ENCODE measurements at regions not wholly inside any gene's neighbourhood (a gene's known extent, or its start where the extent isn't known, plus 50 kb on each side); places are given as distances from the start of the nearest gene placed in this dataset.

GRCh38 chr2:221943076-221943810 is 355.6 kb downstream of the PAX3 start:
- TF ChIP-seq, protein P1, sequence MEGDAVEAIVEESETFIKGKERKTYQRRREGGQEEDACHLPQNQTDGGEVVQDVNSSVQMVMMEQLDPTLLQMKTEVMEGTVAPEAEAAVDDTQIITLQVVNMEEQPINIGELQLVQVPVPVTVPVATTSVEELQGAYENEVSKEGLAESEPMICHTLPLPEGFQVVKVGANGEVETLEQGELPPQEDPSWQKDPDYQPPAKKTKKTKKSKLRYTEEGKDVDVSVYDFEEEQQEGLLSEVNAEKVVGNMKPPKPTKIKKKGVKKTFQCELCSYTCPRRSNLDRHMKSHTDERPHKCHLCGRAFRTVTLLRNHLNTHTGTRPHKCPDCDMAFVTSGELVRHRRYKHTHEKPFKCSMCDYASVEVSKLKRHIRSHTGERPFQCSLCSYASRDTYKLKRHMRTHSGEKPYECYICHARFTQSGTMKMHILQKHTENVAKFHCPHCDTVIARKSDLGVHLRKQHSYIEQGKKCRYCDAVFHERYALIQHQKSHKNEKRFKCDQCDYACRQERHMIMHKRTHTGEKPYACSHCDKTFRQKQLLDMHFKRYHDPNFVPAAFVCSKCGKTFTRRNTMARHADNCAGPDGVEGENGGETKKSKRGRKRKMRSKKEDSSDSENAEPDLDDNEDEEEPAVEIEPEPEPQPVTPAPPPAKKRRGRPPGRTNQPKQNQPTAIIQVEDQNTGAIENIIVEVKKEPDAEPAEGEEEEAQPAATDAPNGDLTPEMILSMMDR (IDR thresholded peaks at IDR 0.05), result no peak

GRCh38 chr2:221931251-221931991 is 359.3 kb upstream of the EPHA4 start:
- H3K27me3 ChIP-seq, result no peaks in the 10 kb centered on the region
- no peaks in the 10 kb centered on the region for H3K9me3 ChIP-seq
- TF ChIP-seq, protein P1 (IDR thresholded peaks at IDR 0.05), result no peak
- H3K36me3 ChIP-seq, result no peaks in the 10 kb centered on the region
- H3K4me3 ChIP-seq (ENCODE audit: low read depth in 1 of 2, low read length in 1 of 2), result no peak overlapping the region
- H3K4me1 ChIP-seq (ENCODE audit: control insufficient read depth in 1 of 2, insufficient read depth in 1 of 2, low read depth in 1 of 2, low read length in 1 of 2), result no peaks in the 10 kb centered on the region
- no peak overlapping the region for H3K27ac ChIP-seq

More at GRCh38 chr2:221943076-221943810, 355.6 kb downstream of the PAX3 start:
- Histone ChIP-seq H3K4me3 (ENCODE audit: low read depth in 1 of 2, low read length in 1 of 2) (no peak overlapping the region), H3K9me3 (no peaks in the 10 kb centered on the region), H3K27me3 (no peaks in the 10 kb centered on the region), H3K4me1 (ENCODE audit: control insufficient read depth in 1 of 2, insufficient read depth in 1 of 2, low read depth in 1 of 2, low read length in 1 of 2) (no peaks in the 10 kb centered on the region), H3K27ac (no peak overlapping the region), H3K36me3 (no peaks in the 10 kb centered on the region)

DNA sequence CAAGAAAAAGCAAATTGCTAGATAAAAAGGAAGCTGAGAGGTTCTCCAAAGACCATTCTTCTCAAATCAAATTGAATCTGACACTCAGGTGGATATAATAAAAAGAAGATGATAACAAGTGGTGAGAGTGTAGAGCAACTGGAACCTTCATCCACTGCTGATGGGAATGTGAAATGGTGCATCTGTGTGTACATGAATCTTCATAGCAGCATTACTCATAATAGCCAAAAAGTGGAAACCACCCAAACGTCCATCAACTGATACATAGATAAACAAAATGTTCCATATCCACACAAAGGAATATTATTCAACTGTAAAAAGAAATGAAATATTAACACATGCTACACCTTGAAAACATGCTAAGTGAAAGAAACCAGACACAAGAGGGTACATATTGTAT is 357.2 kb upstream of the EPHA4 start:
- Histone ChIP-seq H3K27me3 (no peaks in the 10 kb centered on the region), H3K4me3 (ENCODE audit: low read depth in 1 of 2, low read length in 1 of 2) (no peak overlapping the region), H3K9me3 (no peaks in the 10 kb centered on the region), H3K36me3 (no peaks in the 10 kb centered on the region), H3K4me1 (ENCODE audit: control insufficient read depth in 1 of 2, insufficient read depth in 1 of 2, low read depth in 1 of 2, low read length in 1 of 2) (no peaks in the 10 kb centered on the region), H3K27ac (no peak overlapping the region)
- TF ChIP-seq, protein P1 (IDR thresholded peaks at IDR 0.05), result no peak

DNA sequence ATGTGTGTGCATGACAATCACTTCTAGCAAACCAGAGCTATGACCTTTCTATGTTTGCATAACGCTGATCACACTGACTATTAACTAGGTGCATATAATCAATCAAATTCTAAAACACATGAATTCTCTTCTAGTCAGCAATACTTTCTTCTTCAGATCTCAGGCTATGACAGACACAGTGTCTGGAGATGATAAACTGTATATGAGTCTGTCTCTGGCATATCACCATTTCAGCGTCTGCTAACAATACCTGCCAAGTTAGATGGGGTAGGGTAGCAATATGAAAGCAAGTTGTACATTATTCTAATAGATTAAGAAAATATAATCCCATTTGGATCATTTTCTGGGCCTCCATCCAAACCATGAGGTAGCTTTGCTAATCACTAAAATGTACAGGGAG is 354.2 kb upstream of the EPHA4 start:
- TF ChIP-seq, protein P1 (IDR thresholded peaks at IDR 0.05), result no peak
- no peaks in the 10 kb centered on the region for H3K4me1 ChIP-seq (ENCODE audit: control insufficient read depth in 1 of 2, insufficient read depth in 1 of 2, low read depth in 1 of 2, low read length in 1 of 2)
- no peaks in the 10 kb centered on the region for H3K27me3 ChIP-seq
- no peaks in the 10 kb centered on the region for H3K36me3 ChIP-seq
- no peaks in the 10 kb centered on the region for H3K9me3 ChIP-seq
- no peak overlapping the region for H3K4me3 ChIP-seq (ENCODE audit: low read depth in 1 of 2, low read length in 1 of 2)
- H3K27ac ChIP-seq, result no peak overlapping the region

DNA sequence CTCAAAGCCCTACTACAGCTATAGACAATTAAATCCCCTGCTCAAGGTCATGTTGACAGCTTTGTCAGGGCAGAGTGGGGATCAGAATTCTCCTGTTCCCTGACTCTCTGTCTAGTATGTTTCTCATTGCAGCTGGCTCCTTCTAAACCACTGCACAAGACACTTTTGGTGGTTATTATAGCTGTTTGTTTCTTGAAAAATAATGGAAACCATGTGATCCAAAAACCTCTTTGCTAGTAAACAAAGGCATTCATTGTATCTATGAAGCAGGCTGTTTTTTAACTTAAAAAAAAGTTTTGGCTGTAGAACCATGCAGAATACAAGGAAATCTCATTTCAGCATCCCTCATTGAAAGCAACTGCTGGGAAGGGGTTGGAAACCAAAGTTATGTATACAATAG is 352.5 kb upstream of the EPHA4 start:
- Histone ChIP-seq H3K27me3 (no peaks in the 10 kb centered on the region), H3K27ac (no peak overlapping the region)

More for the DNA sequence above, 352.5 kb upstream of the EPHA4 start:
- H3K4me1 ChIP-seq (ENCODE audit: control insufficient read depth in 1 of 2, insufficient read depth in 1 of 2, low read depth in 1 of 2, low read length in 1 of 2), result no peaks in the 10 kb centered on the region
- H3K36me3 ChIP-seq, result no peaks in the 10 kb centered on the region
- H3K4me3 ChIP-seq (ENCODE audit: low read depth in 1 of 2, low read length in 1 of 2), result no peak overlapping the region
- H3K9me3 ChIP-seq, result no peaks in the 10 kb centered on the region
- TF ChIP-seq, protein P1 (IDR thresholded peaks at IDR 0.05), result no peak

Data from neutrophil (primary cell).